PC-3 (cell line): ENCODE measurements at regions not wholly inside any gene's neighbourhood (a gene's known extent, or its start where the extent isn't known, plus 50 kb on each side); places are given as distances from the start of the nearest gene placed in this dataset.

Source experiments
- ATAC-seq: fragments of 200-7000 bp; cut with Tn5 transposase; 2 replicates; pipeline ENCODE4 v1.9.1; 2020; ENCODE audit warnings: mild to moderate bottlenecking, moderate library complexity
- BruUV-seq: library from RNA; stranded (reverse); fragments of 400-500 nt; replicated peaks from 2 replicates; lab custom pipeline; 2021; lab: Mats Ljungman, UMichigan
- CTCF ChIA-PET: fragments of 300-600 bp; sonication (Branson Sonifier 250); formaldehyde crosslinking; loops from one replicate; lab custom pipeline; 2022; ENCODE audit warnings: antibody characterized with exemption; lab: Charles Lee
- POLR2A ChIA-PET: fragments of 300-600 bp; sonication (Branson Sonifier 250); formaldehyde crosslinking; loops from one replicate; lab custom pipeline; 2022; ENCODE audit warnings: antibody characterized with exemption; ENCODE audit not compliant: unreplicated experiment; lab: Charles Lee
- DNase-seq: peaks from one replicate; pipeline ENCODE4 v3.0.0-alpha.2; 2015
- H2AFZ ChIP-seq: fragments of 300-600 bp; sonication (generic); 2 replicates; pipeline ENCODE4 v1.6.0; 2016; ENCODE audit warnings: antibody characterized with exemption, low read length
- H3F3A ChIP-seq: fragments of 300-600 bp; sonication (generic); one replicate; pipeline ENCODE4 v1.6.0; 2017; ENCODE audit warnings: antibody characterized with exemption, low read length, control low read depth, mild to moderate bottlenecking; ENCODE audit not compliant: unreplicated experiment
- H3K27ac ChIP-seq: fragments of 300-600 bp; sonication (generic); 2 replicates; pipeline ENCODE4 v1.5.1; 2016; ENCODE audit warnings: mild to moderate bottlenecking, low read length
- H3K27me3 ChIP-seq: fragments of 300-600 bp; sonication (generic); 2 replicates; pipeline ENCODE4 v1.6.1; 2016; ENCODE audit warnings: low read length, mixed read lengths
- H3K36me3 ChIP-seq: fragments of 300-600 bp; sonication (generic); 2 replicates; pipeline ENCODE4 v1.6.1; 2016; ENCODE audit warnings: low read depth, mixed run types, low read length, mixed read lengths
- H3K4me1 ChIP-seq: fragments of 300-600 bp; sonication (generic); 2 replicates; pipeline ENCODE4 v1.5.1; 2016; ENCODE audit warnings: low read length; ENCODE audit not compliant: insufficient read depth
- H3K4me2 ChIP-seq: fragments of 300-600 bp; sonication (generic); 2 replicates; pipeline ENCODE4 v1.6.0; 2016; ENCODE audit warnings: low read length
- H3K4me3 ChIP-seq: fragments of 300-600 bp; sonication (generic); 2 replicates; pipeline ENCODE4 v1.5.1; 2016; ENCODE audit warnings: mild to moderate bottlenecking, low read length, mixed read lengths
- H3K79me2 ChIP-seq: fragments of 300-600 bp; sonication (generic); 2 replicates; pipeline ENCODE4 v1.6.1; 2017; ENCODE audit warnings: low read length, mixed read lengths
- H3K9ac ChIP-seq: fragments of 300-600 bp; sonication (generic); 2 replicates; pipeline ENCODE4 v1.6.0; 2016; ENCODE audit warnings: mild to moderate bottlenecking, low read length
- H3K9me2 ChIP-seq: fragments of 300-600 bp; sonication (generic); replicated peaks from 2 replicates; pipeline ENCODE4 v1.6.1; 2016; ENCODE audit warnings: mixed run types, low read length, mixed read lengths
- H3K9me3 ChIP-seq: fragments of 300-600 bp; sonication (generic); 2 replicates; pipeline ENCODE4 v1.6.1; 2016; ENCODE audit warnings: low read length, mixed read lengths
- H4K20me1 ChIP-seq: fragments of 300-600 bp; sonication (generic); 2 replicates; pipeline ENCODE4 v1.6.1; 2016; ENCODE audit warnings: low read length, mixed read lengths
- EZH2 ChIP-seq: fragments of 300-600 bp; sonication (generic); IDR thresholded peaks from one replicate; pipeline ENCODE4 v1.6.1; 2017; ENCODE audit warnings: antibody characterized with exemption, mild to moderate bottlenecking, low read length; ENCODE audit not compliant: unreplicated experiment
- EZH2phosphoT487 ChIP-seq: fragments of 300-600 bp; sonication (generic); IDR thresholded peaks from 2 replicates; pipeline ENCODE4 v1.6.1; 2018; ENCODE audit warnings: mild to moderate bottlenecking, antibody characterized with exemption, low read length, borderline replicate concordance
- intact Hi-C: fragments of 100-400 bp; cut with micrococcal nuclease; formaldehyde crosslinking; loops from 2 replicates; pipeline ENCODE4 v1.9.0; 2023
- TF ChIP-seq, protein P1 (sequence below): fragments of 300-600 bp; sonication (generic); conservative IDR thresholded peaks from 2 replicates; pipeline ENCODE4 v1.5.1; 2017; ENCODE audit warnings: antibody characterized with exemption, low read depth, mild to moderate bottlenecking, low read length

DNA sequence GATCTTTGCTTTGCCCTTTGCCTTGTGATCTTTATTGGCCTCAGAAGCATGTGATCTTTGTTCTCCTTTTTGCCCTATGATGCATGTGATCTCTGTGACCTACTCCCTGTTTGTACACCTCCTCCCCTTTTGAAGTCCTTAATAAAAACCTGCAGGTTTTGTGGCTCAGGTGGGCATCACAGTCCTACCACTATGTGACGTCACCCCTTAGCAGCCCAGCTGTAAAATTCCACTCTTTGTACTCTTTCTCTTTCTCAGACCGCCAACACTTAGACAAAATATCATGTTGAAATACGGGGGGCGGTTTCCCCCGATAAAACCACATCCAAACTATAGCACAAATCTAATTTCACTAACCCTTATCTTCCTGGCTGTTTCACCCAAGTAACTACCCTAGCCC, 76.7 kb upstream of the RAPGEF4 start:
- H3K9ac ChIP-seq = no peak overlapping the region
- TF ChIP-seq, protein P1, sequence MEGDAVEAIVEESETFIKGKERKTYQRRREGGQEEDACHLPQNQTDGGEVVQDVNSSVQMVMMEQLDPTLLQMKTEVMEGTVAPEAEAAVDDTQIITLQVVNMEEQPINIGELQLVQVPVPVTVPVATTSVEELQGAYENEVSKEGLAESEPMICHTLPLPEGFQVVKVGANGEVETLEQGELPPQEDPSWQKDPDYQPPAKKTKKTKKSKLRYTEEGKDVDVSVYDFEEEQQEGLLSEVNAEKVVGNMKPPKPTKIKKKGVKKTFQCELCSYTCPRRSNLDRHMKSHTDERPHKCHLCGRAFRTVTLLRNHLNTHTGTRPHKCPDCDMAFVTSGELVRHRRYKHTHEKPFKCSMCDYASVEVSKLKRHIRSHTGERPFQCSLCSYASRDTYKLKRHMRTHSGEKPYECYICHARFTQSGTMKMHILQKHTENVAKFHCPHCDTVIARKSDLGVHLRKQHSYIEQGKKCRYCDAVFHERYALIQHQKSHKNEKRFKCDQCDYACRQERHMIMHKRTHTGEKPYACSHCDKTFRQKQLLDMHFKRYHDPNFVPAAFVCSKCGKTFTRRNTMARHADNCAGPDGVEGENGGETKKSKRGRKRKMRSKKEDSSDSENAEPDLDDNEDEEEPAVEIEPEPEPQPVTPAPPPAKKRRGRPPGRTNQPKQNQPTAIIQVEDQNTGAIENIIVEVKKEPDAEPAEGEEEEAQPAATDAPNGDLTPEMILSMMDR = no peak
- TF ChIP-seq EZH2phosphoT487 = no peak
- TF ChIP-seq EZH2 = no peak
- no TSS peak for BruUV-seq
- no peaks in the 10 kb centered on the region for H4K20me1 ChIP-seq
- H3K27me3 ChIP-seq = no peaks in the 10 kb centered on the region
- no peak overlapping the region for H2AFZ ChIP-seq
- peaks cover 21% of the 10 kb centered on the region for H3K4me1 ChIP-seq
- H3K27ac ChIP-seq = no peak overlapping the region
- ATAC-seq (no peak), DNase-seq (no peak)
- no peak overlapping the region for H3K4me2 ChIP-seq
- H3K79me2 ChIP-seq = no peaks in the 10 kb centered on the region
- no peaks in the 10 kb centered on the region for H3K9me2 ChIP-seq
- ChIA-PET POLR2A (no interaction called here), CTCF (no interaction called here)
- H3F3A ChIP-seq = peaks cover 10% of the 10 kb centered on the region
- H3K4me3 ChIP-seq = no peak overlapping the region
- intact Hi-C loops = loop anchor here (5.0 kb wide), 2 partner anchors 37 to 38 kb away; no protein-coding TSS in a partner anchor
- peaks cover 5% of the 10 kb centered on the region; the same call in 1 of the 2 replicates for H3K9me3 ChIP-seq
- H3K36me3 ChIP-seq = no peaks in the 10 kb centered on the region; the same call in 1 of the 2 replicates

DNA sequence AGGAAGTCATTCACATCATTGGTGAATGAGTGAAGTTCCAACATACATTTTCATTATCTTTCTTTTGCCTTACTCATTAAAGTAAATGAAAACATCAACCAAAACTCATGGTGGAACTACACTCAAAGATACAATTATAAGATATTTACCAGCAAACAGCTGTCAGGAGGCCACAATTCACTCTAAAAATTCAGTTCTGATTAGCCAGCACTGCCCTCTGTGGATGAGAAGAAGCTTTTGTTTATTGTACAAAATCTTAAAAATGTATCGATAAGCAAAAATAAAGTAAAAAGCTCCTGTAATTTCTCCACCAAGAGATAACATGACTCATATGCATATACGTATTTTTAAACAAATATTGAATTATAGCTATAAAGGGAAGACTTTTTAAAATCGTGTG, 73.5 kb upstream of the RAPGEF4 start:
- TF ChIP-seq EZH2 (no peak), EZH2phosphoT487 (no peak)
- TF ChIP-seq, protein P1 = peak; percentile 55
- Histone ChIP-seq H3K4me2 (no peak overlapping the region), H3K9me3 (peaks cover 5% of the 10 kb centered on the region; the same call in 1 of the 2 replicates), H3K27me3 (no peaks in the 10 kb centered on the region), H3K9me2 (no peaks in the 10 kb centered on the region), H3K36me3 (peaks cover 3% of the 10 kb centered on the region; the same call in 1 of the 2 replicates), H3K4me3 (no peak overlapping the region), H3K79me2 (no peaks in the 10 kb centered on the region), H3F3A (no peaks in the 10 kb centered on the region), H3K27ac (no peak overlapping the region), H2AFZ (no peak overlapping the region), H3K9ac (no peak overlapping the region), H3K4me1 (no peaks in the 10 kb centered on the region), H4K20me1 (no peaks in the 10 kb centered on the region)
- POLR2A ChIA-PET = no interaction called here
- ATAC-seq = peak; percentile 29
- intact Hi-C loops = loop anchor here (2.0 kb wide), 1 partner anchor 69 kb away; no protein-coding TSS in a partner anchor
- CTCF ChIA-PET = interaction anchor here (0.9 to 1.0 kb wide), 2 partner anchors 49 to 53 kb away, joined by 4 read pairs; no protein-coding TSS in a partner anchor
- peak; percentile 28 for DNase-seq
- BruUV-seq = no TSS peak

DNA sequence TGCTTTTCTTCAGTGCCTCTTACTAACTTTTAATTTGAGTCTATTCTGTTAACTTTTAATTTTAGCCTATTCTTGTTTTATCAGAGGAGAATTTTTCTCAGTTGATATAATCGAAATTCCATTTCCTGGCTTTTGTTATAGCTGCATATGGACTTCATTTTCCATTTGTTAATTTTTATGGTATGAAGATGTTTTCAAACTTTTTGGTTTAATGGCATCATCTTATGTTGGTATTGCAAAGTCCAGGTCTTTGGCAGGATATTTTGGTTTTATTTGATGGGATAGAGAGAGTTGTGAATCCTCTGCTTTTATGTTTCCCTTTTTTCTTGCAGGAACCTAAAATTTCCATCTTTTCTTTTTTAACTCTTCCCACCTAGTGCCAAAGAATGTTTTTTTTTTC, 70.9 kb upstream of the RAPGEF4 start:
- H3K4me2 ChIP-seq = no peak overlapping the region
- H3K4me3 ChIP-seq = no peak overlapping the region
- H3K4me1 ChIP-seq = no peaks in the 10 kb centered on the region
- H2AFZ ChIP-seq = no peak overlapping the region
- no peaks in the 10 kb centered on the region for H4K20me1 ChIP-seq
- H3K9me2 ChIP-seq = no peaks in the 10 kb centered on the region
- ChIA-PET CTCF (no interaction called here), POLR2A (no interaction called here)
- no peak overlapping the region for H3K9ac ChIP-seq
- DNase-seq = no peak
- no peak for ATAC-seq
- no peaks in the 10 kb centered on the region for H3K79me2 ChIP-seq
- TF ChIP-seq, protein P1 = no peak
- TF ChIP-seq EZH2phosphoT487 (no peak), EZH2 (no peak)
- no peak overlapping the region for H3K27ac ChIP-seq
- intact Hi-C loops = no loop called here
- no peaks in the 10 kb centered on the region for H3F3A ChIP-seq
- H3K27me3 ChIP-seq = no peaks in the 10 kb centered on the region
- peaks cover 3% of the 10 kb centered on the region; the same call in 1 of the 2 replicates for H3K36me3 ChIP-seq
- no TSS peak for BruUV-seq
- H3K9me3 ChIP-seq = no peaks in the 10 kb centered on the region
